Dendritic cell treated with granulocyte-macrophage colony-stimulating factor and Interleukin-4, amounts not matched to agents 40 ng/mL and 50 ng/mL, for 4 days (primary cell): ENCODE measurements at regions not wholly inside any gene's neighbourhood (a gene's known extent, or its start where the extent isn't known, plus 50 kb on each side); places are given as distances from the start of the nearest gene placed in this dataset.

ENCODE experiments used
- H3K27ac Mint-ChIP-seq: one replicate; pipeline ENCODE4 v1.8.0; 2022; ENCODE audit warnings: mild to moderate bottlenecking, mixed read lengths
- H3K27me3 Mint-ChIP-seq: one replicate; pipeline ENCODE4 v1.8.0; 2022; ENCODE audit warnings: mild to moderate bottlenecking, mixed read lengths
- H3K36me3 Mint-ChIP-seq: one replicate; pipeline ENCODE4 v1.8.0; 2022; ENCODE audit warnings: low read depth, mixed read lengths
- H3K4me1 Mint-ChIP-seq: one replicate; pipeline ENCODE4 v1.8.0; 2022; ENCODE audit warnings: low read depth, mixed read lengths
- H3K4me3 Mint-ChIP-seq: one replicate; pipeline ENCODE4 v1.8.0; 2022; ENCODE audit warnings: mild to moderate bottlenecking, moderate library complexity, mixed read lengths
- H3K9me3 Mint-ChIP-seq: one replicate; pipeline ENCODE4 v1.8.0; 2022; ENCODE audit warnings: mixed read lengths
- intact Hi-C: fragments of 100-400 bp; cut with micrococcal nuclease; formaldehyde crosslinking; loops from one replicate; pipeline ENCODE4 v1.15.0; 2022

- peaks cover 33% of the 10 kb centered on the region for H3K9me3 Mint-ChIP-seq
- no peaks in the 10 kb centered on the region for H3K36me3 Mint-ChIP-seq
- intact Hi-C loops, result no loop called here
- no peaks in the 10 kb centered on the region for H3K4me1 Mint-ChIP-seq
- H3K27me3 Mint-ChIP-seq, result no peaks in the 10 kb centered on the region
- H3K27ac Mint-ChIP-seq, result no peak overlapping the region
- no peak overlapping the region for H3K4me3 Mint-ChIP-seq
These were observed 296.0 kb downstream of the SMOC2 start for GRCh38 chr6:168737014-168737413.

DNA sequence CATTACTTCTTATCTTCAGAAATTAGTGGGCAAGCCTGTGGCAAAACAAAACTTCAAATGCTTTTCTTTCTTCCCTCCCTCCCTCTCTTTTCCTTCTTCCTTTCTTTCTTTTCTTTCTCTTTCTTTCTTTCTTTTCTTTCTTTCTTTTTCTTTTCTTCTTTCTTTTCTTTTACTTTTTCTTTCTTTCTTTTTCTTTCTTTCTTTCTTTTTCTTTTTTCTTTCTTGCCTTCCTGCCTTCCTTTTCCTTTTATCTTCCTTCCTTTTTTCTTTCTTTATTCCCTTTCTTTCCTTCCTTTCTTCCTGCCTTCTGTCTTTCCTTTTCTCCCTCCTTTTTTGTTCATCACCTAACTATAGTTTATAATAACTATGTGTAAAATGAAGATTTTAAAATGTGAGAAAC lies 295.1 kb downstream of the SMOC2 start:
- Mint-ChIP-seq H3K27ac (no peak overlapping the region), H3K4me3 (no peak overlapping the region), H3K9me3 (peaks cover 29% of the 10 kb centered on the region), H3K27me3 (no peaks in the 10 kb centered on the region), H3K36me3 (no peaks in the 10 kb centered on the region), H3K4me1 (no peaks in the 10 kb centered on the region)
- intact Hi-C loops, result no loop called here

DNA sequence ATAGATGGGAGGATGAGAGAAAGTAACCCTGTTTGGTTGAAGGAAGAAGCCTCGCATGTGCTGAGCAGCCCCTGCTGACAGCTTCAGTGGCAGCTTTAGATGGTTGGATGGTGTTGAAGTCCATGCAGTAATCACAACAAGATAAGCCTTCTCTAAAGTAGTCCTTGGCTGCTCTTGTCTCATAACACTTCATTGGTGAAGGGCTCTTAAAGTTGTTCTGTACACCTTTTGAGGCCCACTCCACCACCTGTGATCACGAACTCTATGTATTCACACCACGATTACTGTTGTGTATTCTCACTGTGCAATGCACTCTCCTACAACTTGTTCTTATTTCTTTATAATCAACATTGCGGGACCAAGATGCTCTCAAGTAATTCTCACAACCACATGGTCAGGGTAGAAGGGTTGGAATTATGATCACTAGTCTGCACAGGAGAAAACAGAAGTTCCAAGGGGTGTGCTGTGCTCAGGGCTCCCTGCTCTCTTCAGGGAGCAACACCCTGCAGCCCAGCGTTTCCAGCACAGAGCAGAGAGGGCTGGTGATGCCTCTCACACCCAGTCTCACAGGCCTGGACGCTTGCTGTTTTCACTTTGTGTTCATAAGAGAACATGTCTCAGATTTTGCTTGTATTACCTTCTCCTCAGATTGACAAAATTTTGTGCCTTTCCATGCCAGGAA lies 294.4 kb downstream of the SMOC2 start:
- no peak overlapping the region for H3K4me3 Mint-ChIP-seq
- H3K9me3 Mint-ChIP-seq, result peaks cover 23% of the 10 kb centered on the region
- intact Hi-C loops, result no loop called here
- H3K4me1 Mint-ChIP-seq, result no peaks in the 10 kb centered on the region
- H3K27me3 Mint-ChIP-seq, result no peaks in the 10 kb centered on the region
- H3K27ac Mint-ChIP-seq, result no peak overlapping the region
- H3K36me3 Mint-ChIP-seq, result no peaks in the 10 kb centered on the region

- H3K4me3 Mint-ChIP-seq, result no peak overlapping the region
- intact Hi-C loops, result no loop called here
- H3K36me3 Mint-ChIP-seq, result no peaks in the 10 kb centered on the region
- no peaks in the 10 kb centered on the region for H3K27me3 Mint-ChIP-seq
- H3K4me1 Mint-ChIP-seq, result no peaks in the 10 kb centered on the region
- H3K27ac Mint-ChIP-seq, result no peak overlapping the region
- peaks cover 28% of the 10 kb centered on the region for H3K9me3 Mint-ChIP-seq
These were observed 293.5 kb downstream of the SMOC2 start for GRCh38 chr6:168734523-168734922.

DNA sequence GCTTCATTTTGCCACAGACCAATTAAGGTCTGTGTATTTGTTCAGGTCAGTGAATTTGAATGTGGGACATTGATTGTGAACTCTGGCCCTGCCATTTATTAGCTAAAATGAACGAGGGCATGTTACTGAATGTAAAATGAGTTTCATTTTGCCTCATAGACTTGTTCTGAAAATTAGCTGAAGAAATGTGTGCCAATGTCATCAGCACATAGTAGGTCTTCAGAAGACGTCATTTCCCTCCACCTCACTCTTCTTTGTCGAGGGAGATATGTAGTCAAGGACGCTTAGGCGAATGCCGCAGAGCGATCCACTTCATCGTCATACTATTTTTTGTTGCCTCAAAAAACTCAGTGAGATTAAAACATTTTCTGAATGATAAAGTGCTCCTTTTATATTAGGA lies 291.7 kb downstream of the SMOC2 start:
- intact Hi-C loops, result no loop called here
- Mint-ChIP-seq H3K27me3 (no peaks in the 10 kb centered on the region), H3K9me3 (peaks cover 44% of the 10 kb centered on the region), H3K27ac (no peak overlapping the region), H3K4me1 (no peaks in the 10 kb centered on the region), H3K36me3 (no peaks in the 10 kb centered on the region), H3K4me3 (no peak overlapping the region)

- Mint-ChIP-seq H3K9me3 (peaks cover 32% of the 10 kb centered on the region), H3K27me3 (no peaks in the 10 kb centered on the region)
- intact Hi-C loops, result no loop called here
These were observed 290.1 kb downstream of the SMOC2 start for GRCh38 chr6:168730931-168731716.

DNA sequence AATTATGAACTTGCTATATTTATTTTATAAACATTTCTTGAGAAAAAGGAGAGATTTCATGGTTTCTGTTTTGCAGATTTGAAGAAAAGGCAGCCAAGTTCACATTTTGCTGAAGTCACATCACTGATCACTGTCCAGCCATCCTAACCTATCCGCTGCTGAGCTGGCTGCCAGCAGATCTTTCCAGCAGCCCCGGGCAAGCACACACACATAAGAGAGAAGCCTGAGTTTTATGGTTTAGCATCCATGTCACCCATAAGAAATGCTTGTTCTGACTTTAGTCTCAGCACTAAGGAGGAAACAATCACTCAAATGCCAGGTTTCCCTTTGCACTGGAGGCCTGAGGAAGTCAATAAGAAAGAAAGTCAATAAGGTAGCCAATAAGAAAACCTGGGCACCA lies 287.1 kb downstream of the SMOC2 start:
- Mint-ChIP-seq H3K27ac (no peak overlapping the region), H3K36me3 (no peaks in the 10 kb centered on the region), H3K27me3 (no peaks in the 10 kb centered on the region), H3K4me3 (no peak overlapping the region), H3K4me1 (no peaks in the 10 kb centered on the region), H3K9me3 (peaks cover 24% of the 10 kb centered on the region)
- intact Hi-C loops, result no loop called here

More at GRCh38 chr6:168730931-168731716, 290.1 kb downstream of the SMOC2 start:
- no peak overlapping the region for H3K4me3 Mint-ChIP-seq
- no peaks in the 10 kb centered on the region for H3K4me1 Mint-ChIP-seq
- H3K36me3 Mint-ChIP-seq, result no peaks in the 10 kb centered on the region
- H3K27ac Mint-ChIP-seq, result no peak overlapping the region

- Mint-ChIP-seq H3K4me1 (no peaks in the 10 kb centered on the region), H3K27me3 (no peaks in the 10 kb centered on the region), H3K4me3 (no peak overlapping the region), H3K36me3 (no peaks in the 10 kb centered on the region), H3K9me3 (peaks cover 24% of the 10 kb centered on the region), H3K27ac (no peak overlapping the region)
- intact Hi-C loops, result no loop called here
These were observed 285.4 kb downstream of the SMOC2 start for GRCh38 chr6:168726312-168726856.

GRCh38 chr6:168725802-168726201 lies 284.8 kb downstream of the SMOC2 start:
- H3K9me3 Mint-ChIP-seq, result peaks cover 24% of the 10 kb centered on the region
- H3K27ac Mint-ChIP-seq, result no peak overlapping the region
- no peaks in the 10 kb centered on the region for H3K4me1 Mint-ChIP-seq
- no peak overlapping the region for H3K4me3 Mint-ChIP-seq
- no peaks in the 10 kb centered on the region for H3K27me3 Mint-ChIP-seq
- H3K36me3 Mint-ChIP-seq, result no peaks in the 10 kb centered on the region
- intact Hi-C loops, result no loop called here

DNA sequence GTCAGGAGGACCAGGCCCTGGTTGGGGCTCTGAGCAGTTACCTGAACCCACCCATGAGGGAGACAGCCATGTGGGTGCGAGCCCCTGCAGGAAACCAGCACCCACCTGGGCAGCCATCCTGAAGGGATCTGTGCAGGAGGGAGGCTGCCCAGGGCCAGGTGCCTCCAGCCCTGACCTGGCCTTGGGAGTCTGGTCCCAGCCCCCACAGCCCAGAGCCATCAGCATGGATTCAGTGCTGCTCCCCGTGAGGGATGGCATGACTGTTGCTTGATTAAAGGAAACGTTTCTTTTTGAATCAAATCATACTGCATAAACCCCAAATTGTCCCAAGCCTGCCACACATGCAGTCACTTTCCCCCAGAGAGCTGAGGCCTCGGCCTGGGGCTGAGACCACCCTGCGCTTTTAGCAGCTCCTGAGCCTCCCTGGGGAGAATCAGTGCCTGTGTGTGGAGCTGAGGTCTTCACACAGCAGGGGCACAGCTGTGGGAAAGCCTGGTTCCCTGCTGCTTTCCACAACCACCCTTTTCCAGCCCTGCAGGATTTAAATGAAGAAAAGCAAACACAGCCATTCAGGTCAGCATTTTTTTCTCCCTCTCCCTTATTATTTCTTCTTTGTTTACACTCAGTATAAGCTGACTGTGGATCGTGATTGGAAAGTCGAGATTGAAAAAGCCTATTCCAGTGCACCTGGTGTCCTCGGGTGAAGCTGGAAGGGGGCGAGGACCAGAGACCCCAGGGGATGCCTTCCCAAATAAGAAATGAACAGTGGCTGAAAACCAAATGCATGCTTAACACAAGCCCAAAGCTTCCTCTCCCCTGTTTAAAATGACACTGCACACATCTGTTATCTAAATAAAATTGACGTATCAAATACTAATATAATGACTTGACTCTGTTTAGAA lies 283.9 kb downstream of the SMOC2 start:
- intact Hi-C loops, result no loop called here

DNA sequence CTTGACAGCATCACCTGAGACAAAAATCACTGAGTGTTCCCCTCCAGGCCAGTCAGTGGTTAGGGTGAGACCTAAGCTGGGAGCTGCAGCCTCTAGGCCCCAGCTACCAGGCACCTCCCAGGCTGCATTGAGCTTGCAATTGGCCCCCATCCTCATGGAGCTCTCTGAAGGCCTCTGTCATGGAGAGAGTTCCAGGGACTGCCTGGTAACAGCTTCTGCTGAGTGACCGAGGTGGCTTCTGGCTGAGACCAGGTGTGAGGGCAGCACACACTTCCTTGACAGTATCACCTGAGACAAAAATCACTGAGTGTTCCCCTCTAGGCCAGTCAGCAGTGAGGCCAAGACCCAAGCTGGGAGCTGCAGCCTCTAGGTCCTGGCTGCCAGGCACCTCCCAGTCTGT lies 283.0 kb downstream of the SMOC2 start:
- Mint-ChIP-seq H3K4me3 (no peak overlapping the region), H3K9me3 (peaks cover 11% of the 10 kb centered on the region), H3K27me3 (no peaks in the 10 kb centered on the region), H3K27ac (no peak overlapping the region), H3K36me3 (no peaks in the 10 kb centered on the region), H3K4me1 (no peaks in the 10 kb centered on the region)
- intact Hi-C loops, result no loop called here

More for the DNA sequence above, 283.9 kb downstream of the SMOC2 start:
- Mint-ChIP-seq H3K4me3 (no peak overlapping the region), H3K27me3 (no peaks in the 10 kb centered on the region), H3K27ac (no peak overlapping the region), H3K9me3 (peaks cover 20% of the 10 kb centered on the region), H3K4me1 (no peaks in the 10 kb centered on the region), H3K36me3 (no peaks in the 10 kb centered on the region)

DNA sequence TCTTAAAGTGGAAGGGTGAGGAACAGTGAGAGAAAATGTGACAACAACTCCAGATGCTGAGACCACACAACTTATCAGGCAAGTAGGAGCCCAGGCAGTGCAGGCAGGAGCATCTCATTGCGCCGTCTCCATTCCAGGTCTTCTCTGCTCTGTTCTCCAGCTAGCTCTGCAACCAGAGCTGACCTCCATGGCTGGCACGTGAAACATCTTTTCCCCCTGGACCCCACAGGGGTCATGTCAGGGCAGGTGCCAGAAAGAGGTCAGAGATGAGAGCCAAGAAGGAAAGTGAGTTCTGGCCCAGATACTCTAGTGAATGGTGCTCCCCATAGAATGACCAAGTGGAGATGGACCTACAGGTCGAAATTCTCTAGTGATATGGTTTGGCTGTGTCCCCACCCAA lies 281.4 kb downstream of the SMOC2 start:
- Mint-ChIP-seq H3K9me3 (no peaks in the 10 kb centered on the region), H3K4me3 (no peak overlapping the region), H3K36me3 (no peaks in the 10 kb centered on the region), H3K27me3 (no peaks in the 10 kb centered on the region), H3K27ac (no peak overlapping the region), H3K4me1 (no peaks in the 10 kb centered on the region)
- intact Hi-C loops, result no loop called here

DNA sequence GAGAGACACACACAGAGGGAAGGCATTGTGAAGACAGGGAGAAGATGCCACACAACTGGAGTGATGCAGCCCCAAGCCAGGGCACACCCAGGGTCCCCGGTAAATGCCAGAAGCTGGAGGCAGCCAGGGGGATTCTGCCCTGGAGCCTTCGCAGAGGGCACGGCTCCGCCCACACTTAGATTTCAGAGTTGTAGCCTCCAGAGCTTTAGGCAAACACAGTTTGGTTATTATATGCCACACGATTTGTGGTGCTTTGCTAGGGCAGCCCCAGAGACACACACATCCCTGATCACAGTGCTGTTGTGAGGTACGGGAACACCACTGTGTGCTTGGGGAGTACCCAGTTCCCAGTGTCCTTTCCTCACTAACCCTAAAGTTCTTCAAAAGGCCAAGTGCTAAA lies 280.6 kb downstream of the SMOC2 start:
- H3K9me3 Mint-ChIP-seq, result no peaks in the 10 kb centered on the region

DNA sequence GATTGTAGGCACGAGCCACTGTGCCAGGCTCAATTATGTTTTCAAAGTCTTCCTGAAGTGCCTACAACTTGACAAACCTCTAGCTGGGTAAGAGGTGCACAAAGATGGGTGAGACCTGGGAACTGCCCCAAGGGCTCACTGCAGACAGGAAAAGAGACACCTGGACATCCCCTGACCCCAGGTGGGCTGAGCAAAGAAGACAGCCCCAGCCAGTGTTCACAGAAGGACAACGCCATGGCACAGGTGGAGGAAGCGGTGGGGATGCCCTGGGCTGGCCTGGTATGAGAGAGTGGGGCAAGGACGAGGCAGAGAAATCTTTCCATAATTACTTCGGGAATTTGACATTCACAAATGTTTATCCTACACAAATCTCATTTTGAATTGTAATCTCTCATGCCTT lies 278.9 kb downstream of the SMOC2 start:
- no peak overlapping the region for H3K27ac Mint-ChIP-seq
- H3K27me3 Mint-ChIP-seq, result no peaks in the 10 kb centered on the region

More for the DNA sequence above, 280.6 kb downstream of the SMOC2 start:
- Mint-ChIP-seq H3K27ac (no peak overlapping the region), H3K4me3 (no peak overlapping the region), H3K27me3 (no peaks in the 10 kb centered on the region), H3K36me3 (no peaks in the 10 kb centered on the region), H3K4me1 (no peaks in the 10 kb centered on the region)
- intact Hi-C loops, result no loop called here

More for the DNA sequence above, 278.9 kb downstream of the SMOC2 start:
- intact Hi-C loops, result no loop called here
- no peaks in the 10 kb centered on the region for H3K9me3 Mint-ChIP-seq
- H3K4me3 Mint-ChIP-seq, result no peak overlapping the region
- H3K4me1 Mint-ChIP-seq, result no peaks in the 10 kb centered on the region
- no peaks in the 10 kb centered on the region for H3K36me3 Mint-ChIP-seq
